SIG-M5 (cell line): ENCODE measurements at regions not wholly inside any gene's neighbourhood (a gene's known extent, or its start where the extent isn't known, plus 50 kb on each side); places are given as distances from the start of the nearest gene placed in this dataset.
"Not testable (repeated sequence)": the region's sequence is repeated elsewhere in the genome, so short reads cannot be mapped to it uniquely, and the experiment has no call there.

Source experiments
- DNase-seq: peaks from one replicate; lab custom pipeline; 2025; lab: John Stamatoyannopoulos, UW

GRCh38 chr6:66258731-66259487 lies 551.9 kb upstream of the EYS start:
- DNase-seq = not testable (repeated sequence)

- no peak for DNase-seq
Observed at GRCh38 chr6:66245231-66245630, 538.2 kb upstream of the EYS start.

GRCh38 chr6:66238851-66239250 lies 531.8 kb upstream of the EYS start:
- no peak for DNase-seq

GRCh38 chr6:66232890-66233289 lies 525.9 kb upstream of the EYS start:
- no peak for DNase-seq

GRCh38 chr6:66230591-66230990 lies 523.6 kb upstream of the EYS start:
- no peak for DNase-seq

GRCh38 chr6:66226109-66226508 lies 519.1 kb upstream of the EYS start:
- DNase-seq = no peak

- DNase-seq = no peak
Observed at GRCh38 chr6:66210964-66211363, 503.9 kb upstream of the EYS start.

- no peak for DNase-seq
Observed at GRCh38 chr6:66200390-66200789, 493.4 kb upstream of the EYS start.

GRCh38 chr6:66199171-66199570 lies 492.1 kb upstream of the EYS start:
- DNase-seq = no peak

GRCh38 chr6:66198062-66198624 lies 491.1 kb upstream of the EYS start:
- DNase-seq = no peak

GRCh38 chr6:66190858-66191257 lies 483.8 kb upstream of the EYS start:
- no peak for DNase-seq

GRCh38 chr6:66189915-66190314 lies 482.9 kb upstream of the EYS start:
- DNase-seq = no peak

- DNase-seq = no peak
Observed at GRCh38 chr6:66186756-66187155, 479.7 kb upstream of the EYS start.

- no peak for DNase-seq
Observed at GRCh38 chr6:66184091-66184490, 477.1 kb upstream of the EYS start.

- DNase-seq = no peak
Observed at GRCh38 chr6:66179361-66179760, 472.3 kb upstream of the EYS start.

- no peak for DNase-seq
Observed at GRCh38 chr6:66173587-66173986, 466.6 kb upstream of the EYS start.

- not testable (repeated sequence) for DNase-seq
Observed at GRCh38 chr6:66166713-66167112, 459.7 kb upstream of the EYS start.

- DNase-seq = no peak
Observed at GRCh38 chr6:66161546-66162108, 454.6 kb upstream of the EYS start.

- no peak for DNase-seq
Observed at GRCh38 chr6:66159937-66160336, 452.9 kb upstream of the EYS start.

GRCh38 chr6:66153247-66153646 lies 446.2 kb upstream of the EYS start:
- no peak for DNase-seq

- no peak for DNase-seq
Observed at GRCh38 chr6:66149132-66149531, 442.1 kb upstream of the EYS start.

GRCh38 chr6:66145867-66146266 lies 438.8 kb upstream of the EYS start:
- no peak for DNase-seq

- DNase-seq = no peak
Observed at GRCh38 chr6:66134021-66134420, 427.0 kb upstream of the EYS start.

GRCh38 chr6:66128656-66129055 lies 421.6 kb upstream of the EYS start:
- DNase-seq = no peak
